ENCODE measurements at regions not wholly inside any gene's neighbourhood (a gene's known extent, or its start where the extent isn't known, plus 50 kb on each side); places are given as distances from the start of the nearest gene placed in this dataset.
"Not testable (repeated sequence)": the region's sequence is repeated elsewhere in the genome, so short reads cannot be mapped to it uniquely, and the experiment has no call there.

DNA sequence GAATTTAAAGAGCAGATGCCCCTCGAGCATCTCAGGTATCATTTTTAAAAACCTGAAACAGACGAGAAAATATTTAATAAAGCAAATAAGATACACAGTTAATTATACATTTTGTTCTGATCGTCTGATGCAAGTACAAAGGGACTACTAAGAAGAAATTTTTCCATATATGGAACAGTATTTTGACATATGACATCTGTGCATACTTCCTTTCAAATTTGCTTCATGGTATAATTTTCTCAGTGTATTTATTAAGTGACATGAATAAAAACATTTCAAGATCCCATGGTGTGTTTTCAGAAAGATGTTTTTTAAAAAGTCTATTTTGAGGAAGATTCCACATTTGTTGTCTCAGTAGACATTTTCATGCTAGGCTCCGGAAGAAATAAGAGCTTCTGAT lies 208.1 kb downstream of the VGLL3 start:
- DNase-seq (ENCODE audit: low spot score) = no peak
- no peak for TF ChIP-seq CTCF (IDR thresholded peaks at IDR 0.05; ENCODE audit: extremely low read depth, missing control alignments)

- no peak for TF ChIP-seq CTCF (IDR thresholded peaks at IDR 0.05; ENCODE audit: extremely low read depth, missing control alignments)
- DNase-seq (ENCODE audit: low spot score) = no peak
Measured at GRCh38 chr3:86782286-86782685, 208.7 kb downstream of the VGLL3 start.

GRCh38 chr3:86774082-86774691 lies 216.8 kb downstream of the VGLL3 start:
- no peak for DNase-seq (ENCODE audit: low spot score)
- TF ChIP-seq CTCF (IDR thresholded peaks at IDR 0.05; ENCODE audit: extremely low read depth, missing control alignments) = peak; percentile 6

DNA sequence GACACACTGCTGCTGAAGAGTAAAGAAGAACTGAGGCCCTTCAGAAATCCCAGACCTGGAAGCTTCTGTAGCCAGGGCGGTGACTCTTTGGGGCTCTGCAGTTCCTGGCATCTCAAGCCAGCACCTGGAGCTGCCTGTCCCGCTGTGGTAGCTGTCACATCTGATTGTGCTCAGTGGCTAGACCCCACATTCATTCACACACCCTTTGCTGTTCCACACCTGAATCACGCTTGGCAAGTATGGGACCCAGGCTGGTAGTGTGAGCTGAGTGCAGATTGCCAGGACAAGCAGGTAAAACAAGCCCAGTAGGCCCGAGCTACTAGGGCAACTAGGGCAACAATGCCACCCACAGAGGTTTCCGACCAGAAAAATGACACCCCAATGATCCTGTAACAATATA lies 218.2 kb downstream of the VGLL3 start:
- DNase-seq (ENCODE audit: low spot score) = no peak
- TF ChIP-seq CTCF (IDR thresholded peaks at IDR 0.05; ENCODE audit: extremely low read depth, missing control alignments) = no peak

DNA sequence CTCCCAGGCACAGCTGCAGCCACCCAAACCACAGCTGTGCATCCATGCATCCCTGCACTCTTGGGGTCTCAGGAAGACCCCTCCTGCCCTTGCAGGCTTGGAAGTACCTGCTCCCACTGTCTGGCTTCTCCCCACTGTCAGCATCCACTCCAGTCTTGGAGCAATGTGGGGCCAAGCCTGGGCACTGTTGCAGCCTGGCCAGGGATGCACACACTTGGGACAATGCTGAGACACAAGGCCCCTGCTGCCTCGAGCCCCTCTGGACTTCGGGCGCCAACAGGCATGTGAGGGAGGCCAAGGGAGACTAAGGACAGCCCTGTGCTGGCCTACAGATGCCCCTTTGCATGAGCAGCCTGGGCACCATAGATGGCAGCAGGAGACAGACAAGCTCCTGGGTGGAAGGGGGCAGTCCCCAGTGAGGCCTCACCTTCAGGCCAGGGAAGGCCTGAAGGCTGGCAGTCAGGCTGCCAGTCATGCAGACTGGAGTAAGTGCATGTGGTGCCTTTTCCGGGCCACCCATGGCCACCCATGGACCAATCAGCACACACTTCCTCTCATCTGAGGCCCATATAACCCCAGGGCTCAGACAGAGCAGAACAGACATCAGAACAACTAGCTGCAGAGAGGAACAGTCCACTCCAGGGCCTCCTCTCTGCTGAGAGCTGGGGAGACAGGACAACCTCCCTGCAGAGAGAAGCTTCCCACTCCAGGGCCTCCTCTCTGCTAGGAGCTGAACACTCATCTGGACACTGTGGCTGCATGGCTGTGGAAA lies 219.0 kb downstream of the VGLL3 start:
- DNase-seq (ENCODE audit: low spot score) = no peak
- no peak for TF ChIP-seq CTCF (IDR thresholded peaks at IDR 0.05; ENCODE audit: extremely low read depth, missing control alignments)

- no peak for TF ChIP-seq CTCF (IDR thresholded peaks at IDR 0.05; ENCODE audit: extremely low read depth, missing control alignments)
- DNase-seq (ENCODE audit: low spot score) = no peak
Measured at GRCh38 chr3:86766331-86766730, 224.6 kb downstream of the VGLL3 start.

- DNase-seq (ENCODE audit: low spot score) = not testable (repeated sequence)
Measured at GRCh38 chr3:86757322-86758179, 233.4 kb downstream of the VGLL3 start.
